Keratinocyte (primary cell): ENCODE measurements at regions not wholly inside any gene's neighbourhood (a gene's known extent, or its start where the extent isn't known, plus 50 kb on each side); places are given as distances from the start of the nearest gene placed in this dataset.

Source experiments
- DNase-seq: peaks from one replicate; pipeline ENCODE4 v3.0.0-alpha.2; 2011; ENCODE audit warnings: low read depth, missing footprints, low spot score
- FAIRE-seq: peaks from 2 replicates; lab custom pipeline; 2011; peaks lifted over from hg19 to GRCh38; lab: Jason Lieb, UNC
- H2AFZ ChIP-seq: 2 replicates; pipeline ENCODE4 v1.6.0; 2012; ENCODE audit warnings: low read length, control low read depth, inconsistent platforms; ENCODE audit not compliant: control insufficient read depth
- H3K27ac ChIP-seq: 2 replicates; pipeline ENCODE4 v1.5.1; 2011; ENCODE audit warnings: low read length; ENCODE audit not compliant: control insufficient read depth, insufficient read depth
- H3K27me3 ChIP-seq: 3 replicates; pipeline ENCODE4 v1.6.0; 2011; ENCODE audit warnings: low read length; ENCODE audit not compliant: control insufficient read depth, insufficient read depth; ENCODE audit errors: extremely low read depth
- H3K36me3 ChIP-seq, 2 experiments: 2 replicates in 1 of 2; 3 replicates in 1 of 2; pipeline ENCODE4 v1.5.1; 2011; ENCODE audit warnings: low read length in 2 of 2, mild to moderate bottlenecking in 1 of 2; ENCODE audit not compliant: control insufficient read depth in 2 of 2, insufficient read depth in 2 of 2; ENCODE audit errors: extremely low read depth in 1 of 2
- H3K4me1 ChIP-seq: 3 replicates; pipeline ENCODE4 v1.5.1; 2011; ENCODE audit warnings: low read length; ENCODE audit not compliant: control insufficient read depth, insufficient read depth; ENCODE audit errors: extremely low read depth
- H3K4me2 ChIP-seq: 3 replicates; pipeline ENCODE4 v1.6.0; 2011; ENCODE audit warnings: low read depth, low read length; ENCODE audit not compliant: control insufficient read depth, insufficient read depth; ENCODE audit errors: extremely low read depth
- H3K4me3 ChIP-seq, 3 experiments: fragments of 200-600 bp in 1 of 3; sonication (generic) in 1 of 3; 2 replicates in 2 of 3; 3 replicates in 1 of 3; pipeline ENCODE4 v1.5.1; 2011 to 2016; ENCODE audit warnings: low read length in 3 of 3, mild to moderate bottlenecking in 3 of 3, control low read depth in 2 of 3, inconsistent platforms in 1 of 3, low read depth in 1 of 3, mixed read lengths in 1 of 3, mixed run types in 1 of 3, moderate library complexity in 1 of 3; ENCODE audit not compliant: control insufficient read depth in 2 of 3, insufficient read depth in 2 of 3; ENCODE audit errors: extremely low read depth in 1 of 3
- H3K79me2 ChIP-seq: 2 replicates; pipeline ENCODE4 v1.6.0; 2012; ENCODE audit warnings: low read length; ENCODE audit not compliant: control insufficient read depth, insufficient read depth
- H3K9ac ChIP-seq: 3 replicates; pipeline ENCODE4 v1.6.0; 2011; ENCODE audit warnings: low read length; ENCODE audit not compliant: control insufficient read depth, insufficient read depth; ENCODE audit errors: extremely low read depth
- H3K9me1 ChIP-seq: 3 replicates; pipeline ENCODE4 v1.6.0; 2011; ENCODE audit warnings: low read length; ENCODE audit not compliant: control insufficient read depth, insufficient read depth; ENCODE audit errors: extremely low read depth
- H3K9me3 ChIP-seq: 2 replicates; pipeline ENCODE4 v1.5.1; 2012; ENCODE audit warnings: low read depth, low read length; ENCODE audit not compliant: control insufficient read depth
- H4K20me1 ChIP-seq: 3 replicates; pipeline ENCODE4 v1.6.0; 2011; ENCODE audit warnings: low read length; ENCODE audit not compliant: control insufficient read depth, insufficient read depth; ENCODE audit errors: extremely low read depth
- CTCF ChIP-seq, 3 experiments: IDR thresholded peaks in 1 of 3; conservative IDR thresholded peaks in 1 of 3; optimal IDR thresholded peaks in 1 of 3; 2 replicates in 2 of 3; 3 replicates in 1 of 3; pipeline versions ENCODE3 to v1.5.1; 2011; ENCODE audit warnings: low read length in 3 of 3, mild to moderate bottlenecking in 3 of 3, moderate library complexity in 2 of 3, control low read depth in 1 of 3, inconsistent platforms in 1 of 3; ENCODE audit not compliant: insufficient read depth in 2 of 3; ENCODE audit errors: extremely low read depth in 1 of 3
- EZH2 ChIP-seq: IDR thresholded peaks from one replicate; pipeline ENCODE4 v1.6.1; 2012; ENCODE audit warnings: inconsistent platforms, mild to moderate bottlenecking, low read length, moderate library complexity
- dilution Hi-C: fragments of 300-500 bp; cut with MboI; formaldehyde crosslinking; loops from one replicate; pipeline ENCODE4 v1.7.0; 2020; ENCODE audit warnings: low sequenced_read_pairs; ENCODE audit not compliant: extremely low pct_ligation_motif_present

- Histone ChIP-seq H3K9me3 (no peaks in the 10 kb centered on the region), H3K4me2 (no peak overlapping the region), H3K4me1 (no peaks in the 10 kb centered on the region), H3K27ac (no peak overlapping the region), H2AFZ (no peak overlapping the region), H3K9me1 (no peaks in the 10 kb centered on the region), H3K36me3 (no peaks in the 10 kb centered on the region), H3K9ac (no peak overlapping the region), H4K20me1 (no peaks in the 10 kb centered on the region), H3K4me3 (no peak overlapping the region), H3K79me2 (no peaks in the 10 kb centered on the region), H3K27me3 (peaks cover 8% of the 10 kb centered on the region)
- TF ChIP-seq CTCF (optimal IDR thresholded peaks at IDR 0.05 in 1 of 3, IDR thresholded peaks at IDR 0.05 in 1 of 3, conservative IDR thresholded peaks at IDR 0.05 in 1 of 3; ENCODE audit: extremely low read depth in 1 of 3, insufficient read depth in 2 of 3, low read length in 3 of 3) (no peak), EZH2 (no peak)
- dilution Hi-C loops: no loop called here
- DNase-seq (no peak), FAIRE-seq (no peak)
Measured at GRCh38 chr21:43283136-43283924, 114.5 kb downstream of the CRYAA start.

- H3K4me2 ChIP-seq: no peak overlapping the region
- peaks cover 15% of the 10 kb centered on the region for H3K27me3 ChIP-seq
- H4K20me1 ChIP-seq: no peaks in the 10 kb centered on the region
- H3K27ac ChIP-seq: no peak overlapping the region
- no peaks in the 10 kb centered on the region for H3K9me3 ChIP-seq
- TF ChIP-seq EZH2: no peak
- no peaks in the 10 kb centered on the region for H3K9me1 ChIP-seq
- no peaks in the 10 kb centered on the region for H3K36me3 ChIP-seq
- no peak overlapping the region for H2AFZ ChIP-seq
- H3K79me2 ChIP-seq: no peaks in the 10 kb centered on the region
- no peak overlapping the region for H3K9ac ChIP-seq
- DNase-seq (no peak), FAIRE-seq (no peak)
- dilution Hi-C loops: no loop called here
- H3K4me3 ChIP-seq: no peak overlapping the region
- H3K4me1 ChIP-seq: no peaks in the 10 kb centered on the region
Measured at GRCh38 chr21:43282358-43283120, 113.7 kb downstream of the CRYAA start.
